HG03457 (cell line): ENCODE measurements at regions not wholly inside any gene's neighbourhood (a gene's known extent, or its start where the extent isn't known, plus 50 kb on each side); places are given as distances from the start of the nearest gene placed in this dataset.

ENCODE experiments used
- ATAC-seq: cut with Tn5 transposase; IDR thresholded peaks from one replicate; pipeline ENCODE4 v1.9.1; 2021; ENCODE audit warnings: moderate number of reproducible peaks; ENCODE audit not compliant: unreplicated experiment

- ATAC-seq, result no peak
Measured at GRCh38 chr3:72698154-72698917, 149.9 kb downstream of the SHQ1 start.

- ATAC-seq, result no peak
Measured at GRCh38 chr3:72697717-72698116, 150.5 kb downstream of the SHQ1 start.

GRCh38 chr3:72696815-72697214 is 151.4 kb downstream of the SHQ1 start:
- no peak for ATAC-seq

- ATAC-seq, result no peak
Measured at GRCh38 chr3:72694398-72694797, 153.8 kb downstream of the SHQ1 start.

GRCh38 chr3:72692990-72693389 is 155.3 kb downstream of the SHQ1 start:
- ATAC-seq, result no peak

DNA sequence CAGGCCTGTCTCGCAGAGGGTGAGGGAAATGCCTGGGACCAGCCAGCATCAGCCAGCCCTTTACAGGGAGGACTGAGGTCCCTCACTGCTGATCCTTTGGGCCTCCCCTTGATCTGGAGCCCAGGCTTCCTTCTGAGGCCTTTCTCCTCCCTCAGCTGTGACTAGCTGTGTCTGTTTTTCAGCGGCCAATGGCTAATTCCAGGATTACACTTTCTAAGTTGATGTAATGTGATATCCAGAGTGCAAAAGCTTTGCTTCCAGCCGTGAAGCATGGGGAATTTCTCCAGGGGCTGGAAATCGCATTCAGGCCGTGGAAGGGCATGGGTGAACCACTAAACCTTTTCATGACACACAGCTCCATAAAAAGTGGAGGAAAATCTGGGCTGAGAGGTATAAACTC is 157.6 kb downstream of the SHQ1 start:
- no peak for ATAC-seq

DNA sequence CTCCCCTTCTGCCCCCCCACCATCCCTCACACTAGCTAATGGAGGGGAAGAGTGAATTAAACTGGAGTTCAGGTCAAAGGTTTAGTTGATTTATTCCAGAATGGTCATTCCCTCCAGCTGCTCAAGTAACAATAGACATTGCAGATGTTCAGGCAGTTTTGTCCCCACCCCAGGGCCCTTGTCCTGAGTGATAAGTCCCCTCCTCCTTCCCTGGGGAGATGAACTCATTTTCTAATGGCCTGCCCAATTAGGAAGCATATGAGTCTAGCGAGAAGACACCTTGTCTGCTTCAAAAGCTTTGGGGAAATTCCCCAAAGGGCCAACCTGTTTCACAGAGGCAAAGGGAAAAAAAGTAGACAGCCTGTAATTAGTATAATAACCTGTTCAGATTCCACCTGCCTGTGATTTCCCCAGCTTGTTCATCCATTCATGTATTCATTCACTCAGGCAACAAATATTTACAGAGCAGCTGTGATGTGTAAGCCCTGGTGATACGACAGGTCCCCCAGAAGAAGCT is 165.3 kb downstream of the SHQ1 start:
- no peak for ATAC-seq

DNA sequence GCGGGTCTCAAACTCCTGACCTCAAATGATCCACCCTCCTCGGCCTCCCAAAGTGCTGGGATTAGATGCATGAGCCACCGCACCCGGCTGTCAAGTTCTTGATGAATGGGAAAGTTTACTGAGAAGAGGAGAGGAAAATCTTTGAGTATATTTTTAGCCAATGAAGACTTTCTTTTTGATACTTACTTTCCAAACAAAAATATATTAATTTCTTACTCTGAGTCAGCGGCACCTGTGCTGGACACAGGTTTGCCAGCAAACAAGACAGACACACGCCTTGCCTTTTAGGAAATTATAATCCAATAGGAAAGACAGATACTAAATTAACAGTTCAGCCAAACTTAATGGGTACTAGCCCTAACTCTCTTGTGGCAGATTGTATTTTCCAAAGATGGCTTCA is 166.6 kb downstream of the SHQ1 start:
- ATAC-seq, result no peak

DNA sequence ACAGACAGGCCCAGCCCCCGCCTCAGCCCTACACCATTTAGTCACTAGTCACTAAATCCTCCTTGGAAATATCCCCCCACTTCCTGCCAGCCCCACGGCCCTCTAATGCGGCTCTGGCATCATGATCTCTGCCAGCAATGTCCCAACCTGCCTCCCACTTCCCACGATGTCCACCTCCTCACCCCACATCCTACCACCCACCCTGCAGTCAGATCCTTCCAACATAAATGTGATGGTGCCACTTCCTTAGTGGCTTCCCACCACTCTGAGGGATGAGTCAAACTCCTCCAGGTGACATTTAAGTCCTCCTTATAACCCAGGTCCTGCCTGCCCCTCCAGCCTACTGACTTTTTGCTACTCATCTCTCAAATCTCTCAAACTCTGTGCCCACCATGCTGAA is 167.5 kb downstream of the SHQ1 start:
- ATAC-seq, result no peak

GRCh38 chr3:72679540-72680198 is 168.6 kb downstream of the SHQ1 start:
- no peak for ATAC-seq

- no peak for ATAC-seq
Measured at GRCh38 chr3:72678867-72679266, 169.4 kb downstream of the SHQ1 start.

DNA sequence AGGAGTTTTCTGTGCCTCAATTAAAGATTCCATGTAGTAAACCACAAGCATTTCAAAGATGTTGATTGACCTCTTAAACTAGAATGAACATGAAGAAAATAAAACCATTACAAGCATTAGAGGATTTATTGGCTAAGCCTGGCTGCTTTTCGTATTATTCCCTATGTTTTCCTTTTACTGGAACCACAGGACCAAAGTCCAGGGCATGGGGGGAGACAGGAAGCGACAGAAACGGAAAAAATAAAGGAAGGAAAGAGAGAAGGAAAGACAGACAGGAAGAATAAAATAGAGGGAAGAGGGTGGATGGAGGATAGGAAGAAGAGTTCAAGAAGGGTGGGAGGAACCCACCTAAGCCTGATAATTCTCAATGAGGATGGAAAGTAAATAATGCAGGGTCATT is 169.9 kb downstream of the SHQ1 start:
- no peak for ATAC-seq

DNA sequence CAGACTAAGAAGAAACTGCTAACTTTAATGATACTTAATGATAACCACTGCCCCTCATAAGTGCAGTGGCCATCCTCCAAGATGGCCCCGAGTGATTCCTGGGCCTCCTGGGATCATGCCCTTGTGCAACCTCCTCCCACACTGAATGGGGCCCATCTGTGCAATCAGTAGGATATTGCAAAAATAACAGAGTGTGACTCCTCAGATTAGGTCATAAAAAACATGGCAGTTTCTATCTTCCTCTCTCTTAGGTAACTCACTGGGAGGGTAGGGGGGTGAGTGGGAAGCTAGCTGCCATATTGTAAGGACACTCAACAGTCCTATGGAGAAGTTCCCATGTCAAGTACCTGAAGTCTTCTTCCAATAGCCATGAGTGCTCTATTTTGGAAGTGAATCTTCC is 173.0 kb downstream of the SHQ1 start:
- no peak for ATAC-seq

DNA sequence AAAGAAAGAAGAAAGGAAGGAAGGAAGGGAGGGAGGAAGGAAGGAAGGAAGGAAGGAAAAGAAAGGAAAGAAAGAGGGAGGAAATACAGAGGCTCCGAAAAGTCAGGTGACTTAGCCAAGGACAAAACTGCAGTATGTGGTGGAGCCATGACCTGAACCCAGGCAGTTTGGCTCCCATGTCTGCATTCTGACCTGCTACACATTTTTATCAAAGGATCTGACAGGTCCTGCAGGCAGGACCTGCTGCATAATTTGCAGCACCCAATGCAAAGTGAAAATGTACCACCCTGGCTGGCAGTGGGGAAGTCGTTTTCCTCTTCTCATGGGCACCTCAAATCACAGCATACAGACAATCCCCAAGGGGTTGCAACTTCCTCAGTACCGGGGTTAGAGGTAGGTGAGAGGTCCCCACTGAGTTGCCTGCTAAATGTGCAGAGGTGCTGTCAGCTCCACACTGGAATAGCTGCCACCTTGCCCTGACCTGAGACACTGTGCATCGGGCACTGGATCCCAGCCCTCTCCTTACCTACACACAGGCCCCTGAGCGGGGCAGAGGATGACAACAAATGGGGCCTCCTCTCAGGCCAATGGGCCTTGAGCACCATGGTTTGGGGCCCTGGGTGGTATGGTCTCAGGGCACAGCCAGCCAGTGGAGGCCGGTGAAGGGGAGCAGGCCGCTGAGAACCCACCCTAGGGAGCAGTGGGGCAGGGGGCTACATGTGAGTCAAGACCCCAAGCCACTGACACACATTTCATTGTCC is 175.1 kb downstream of the SHQ1 start:
- ATAC-seq, result no peak

DNA sequence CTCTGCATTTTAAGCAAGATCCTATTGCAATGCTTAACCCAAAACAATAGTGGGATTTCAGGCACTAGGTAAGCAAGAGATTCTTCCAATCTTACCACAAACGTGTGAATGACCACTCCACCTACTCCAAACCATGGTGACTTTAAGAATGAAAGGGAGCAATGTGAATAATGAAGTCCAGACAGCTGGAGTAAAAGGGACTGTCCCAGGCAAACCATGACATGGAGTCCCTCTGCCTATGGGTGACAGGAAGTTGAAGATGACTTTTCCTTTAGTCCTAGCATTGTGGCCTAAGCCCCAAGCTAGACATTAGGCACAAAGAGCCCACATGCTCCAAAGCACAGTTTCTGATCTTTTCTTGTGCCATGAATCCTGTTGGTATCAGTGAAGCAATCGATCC is 179.0 kb downstream of the SHQ1 start:
- ATAC-seq, result no peak

- ATAC-seq, result no peak
Measured at GRCh38 chr3:72666447-72666755, 181.8 kb downstream of the SHQ1 start.

DNA sequence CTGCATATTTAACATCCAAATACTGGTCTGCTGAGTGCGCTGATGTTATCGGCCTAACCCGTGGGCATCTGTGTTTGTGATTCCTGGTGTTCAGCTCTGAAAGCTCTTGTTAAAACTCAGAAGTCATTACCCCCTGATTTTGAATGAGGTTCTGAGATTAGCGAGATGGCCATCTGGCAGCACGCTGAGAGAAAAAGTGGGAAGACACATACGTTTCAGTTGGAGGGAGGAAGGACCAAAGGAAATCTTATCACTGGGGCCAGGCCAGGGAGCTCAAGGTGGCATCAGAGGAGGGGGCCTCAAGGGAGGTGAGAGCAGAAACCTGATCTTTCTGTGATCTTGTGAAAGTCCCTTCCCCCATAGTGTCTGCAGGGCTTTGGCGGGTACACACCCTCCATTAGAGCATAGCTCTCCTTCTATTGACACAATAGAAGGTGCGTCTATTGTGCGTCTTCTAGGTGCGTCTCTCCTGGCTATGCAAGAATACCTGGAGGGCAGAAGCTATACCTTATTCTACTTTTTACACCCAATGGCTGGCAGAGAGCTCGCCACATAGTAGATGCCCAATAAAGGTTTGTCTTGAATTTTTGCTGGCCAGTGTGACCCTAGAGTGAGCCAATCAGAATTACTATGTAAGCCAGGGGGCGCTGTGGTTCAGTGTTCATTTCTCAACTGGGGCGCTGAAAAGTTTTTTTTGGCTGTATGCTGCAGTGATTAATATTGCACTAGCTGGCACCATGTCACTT is 182.4 kb downstream of the SHQ1 start:
- ATAC-seq, result no peak

GRCh38 chr3:72665103-72665502 is 183.1 kb downstream of the SHQ1 start:
- ATAC-seq, result no peak

- ATAC-seq, result no peak
Measured at GRCh38 chr3:72664184-72664975, 183.9 kb downstream of the SHQ1 start.

GRCh38 chr3:72663429-72663828 is 184.8 kb downstream of the SHQ1 start:
- no peak for ATAC-seq

GRCh38 chr3:72661115-72661457 is 187.2 kb downstream of the SHQ1 start:
- ATAC-seq, result no peak
